H9 (cell line): ENCODE measurements at regions not wholly inside any gene's neighbourhood (a gene's known extent, or its start where the extent isn't known, plus 50 kb on each side); places are given as distances from the start of the nearest gene placed in this dataset.

Experiments
- DNase-seq: peaks from one replicate; pipeline ENCODE4 v3.0.0-alpha.2; 2017
- H2AFZ ChIP-seq: one replicate; pipeline ENCODE4 v1.6.1; 2013; ENCODE audit warnings: mild to moderate bottlenecking, low read length, control low read depth, moderate library complexity
- H2AK5ac ChIP-seq: 2 replicates; pipeline ENCODE4 v1.6.1; 2013; ENCODE audit warnings: low read length, control low read depth, mixed read lengths; ENCODE audit not compliant: insufficient read length
- H2BK120ac ChIP-seq: one replicate; pipeline ENCODE4 v1.6.1; 2013; ENCODE audit warnings: low read depth, mild to moderate bottlenecking, low read length, control low read depth, inconsistent platforms; ENCODE audit not compliant: poor library complexity, severe bottlenecking
- H2BK12ac ChIP-seq: 2 replicates; pipeline ENCODE4 v1.6.1; 2013; ENCODE audit warnings: low read length, control low read depth, mixed read lengths, low read depth; ENCODE audit not compliant: insufficient read length
- H2BK15ac ChIP-seq: 2 replicates; pipeline ENCODE4 v1.6.1; 2013; ENCODE audit warnings: low read depth, low read length, control low read depth
- H2BK20ac ChIP-seq: one replicate; pipeline ENCODE4 v1.6.1; 2013; ENCODE audit warnings: low read depth, mild to moderate bottlenecking, low read length, control low read depth, inconsistent platforms; ENCODE audit not compliant: poor library complexity, severe bottlenecking
- H2BK5ac ChIP-seq: 2 replicates; pipeline ENCODE4 v1.6.1; 2013; ENCODE audit warnings: low read length, control low read depth, mixed read lengths; ENCODE audit not compliant: insufficient read length
- H3K14ac ChIP-seq: 2 replicates; pipeline ENCODE4 v1.6.1; 2013; ENCODE audit warnings: low read length, control low read depth; ENCODE audit not compliant: insufficient read depth
- H3K18ac ChIP-seq: 2 replicates; pipeline ENCODE4 v1.6.1; 2013; ENCODE audit warnings: low read depth, mild to moderate bottlenecking, mixed read lengths, low read length, control low read depth; ENCODE audit not compliant: insufficient read length
- H3K23ac ChIP-seq: 2 replicates; pipeline ENCODE4 v1.6.1; 2013; ENCODE audit warnings: low read length, control low read depth, mixed read lengths, low read depth; ENCODE audit not compliant: insufficient read length
- H3K23me2 ChIP-seq: 2 replicates; pipeline ENCODE4 v1.6.1; 2013; ENCODE audit warnings: low read depth, mild to moderate bottlenecking, mixed read lengths, low read length, control low read depth; ENCODE audit not compliant: insufficient read length, poor library complexity, severe bottlenecking
- H3K27ac ChIP-seq: 2 replicates; pipeline ENCODE4 v1.5.1; 2013; ENCODE audit warnings: low read length, control low read depth, mixed read lengths, low read depth; ENCODE audit not compliant: insufficient read length
- H3K27me3 ChIP-seq: 2 replicates; pipeline ENCODE4 v1.6.1; 2013; ENCODE audit warnings: low read length, control low read depth, inconsistent platforms; ENCODE audit not compliant: insufficient read depth
- H3K4ac ChIP-seq: 2 replicates; pipeline ENCODE4 v1.6.1; 2013; ENCODE audit warnings: low read depth, mild to moderate bottlenecking, control low read depth, inconsistent platforms, low read length, moderate library complexity
- H3K4me1 ChIP-seq: 2 replicates; pipeline ENCODE4 v1.6.1; 2013; ENCODE audit warnings: low read length, control low read depth, inconsistent platforms; ENCODE audit not compliant: insufficient read depth
- H3K4me2 ChIP-seq: 2 replicates; pipeline ENCODE4 v1.6.1; 2013; ENCODE audit warnings: low read length, control low read depth, mixed read lengths; ENCODE audit not compliant: insufficient read length, insufficient read depth
- H3K56ac ChIP-seq: 2 replicates; pipeline ENCODE4 v1.6.1; 2013; ENCODE audit warnings: low read depth, mild to moderate bottlenecking, mixed read lengths, low read length, control low read depth; ENCODE audit not compliant: insufficient read length
- H3K79me1 ChIP-seq: 2 replicates; pipeline ENCODE4 v1.6.1; 2013; ENCODE audit warnings: low read depth, mild to moderate bottlenecking, moderate library complexity, low read length, control low read depth, inconsistent platforms; ENCODE audit not compliant: insufficient read depth, poor library complexity, severe bottlenecking
- H3K79me2 ChIP-seq: 2 replicates; pipeline ENCODE4 v1.6.1; 2013; ENCODE audit warnings: low read length, control low read depth, inconsistent platforms; ENCODE audit not compliant: insufficient read depth
- H3K9ac ChIP-seq: 2 replicates; pipeline ENCODE4 v1.6.1; 2013; ENCODE audit warnings: low read length, control low read depth, mixed read lengths; ENCODE audit not compliant: insufficient read length; ENCODE audit errors: extremely low read depth
- H3K9me3 ChIP-seq: one replicate; pipeline ENCODE4 v1.6.1; 2013; ENCODE audit warnings: low read depth, low read length, inconsistent platforms; ENCODE audit not compliant: control insufficient read depth
- H3T11ph ChIP-seq: one replicate; pipeline ENCODE4 v1.6.1; 2013; ENCODE audit warnings: mild to moderate bottlenecking, low read length, control low read depth, inconsistent platforms
- H4K20me1 ChIP-seq: one replicate; pipeline ENCODE4 v1.6.1; 2013; ENCODE audit not compliant: control insufficient read depth, insufficient read length, insufficient read depth
- H4K5ac ChIP-seq: 2 replicates; pipeline ENCODE4 v1.6.1; 2013; ENCODE audit warnings: low read depth, mild to moderate bottlenecking, mixed read lengths, low read length, control low read depth; ENCODE audit not compliant: insufficient read length
- H4K8ac ChIP-seq: replicated peaks from 2 replicates; pipeline ENCODE4 v1.6.1; 2013; ENCODE audit warnings: low read length, control low read depth, mixed read lengths, low read depth; ENCODE audit not compliant: insufficient read length
- H4K91ac ChIP-seq: 2 replicates; pipeline ENCODE4 v1.6.1; 2013; ENCODE audit warnings: low read depth, mild to moderate bottlenecking, moderate library complexity, mixed read lengths, low read length, control low read depth; ENCODE audit not compliant: insufficient read length
- H3K27ac Mint-ChIP-seq, 3 experiments: 2 replicates in 2 of 3; 3 replicates in 1 of 3; pipeline ENCODE4 v1.8.0; 2020 to 2021; ENCODE audit warnings: mixed read lengths in 3 of 3, mild to moderate bottlenecking in 1 of 3, moderate library complexity in 1 of 3
- H3K27me3 Mint-ChIP-seq: 2 replicates; pipeline ENCODE4 v1.8.0; 2021; ENCODE audit warnings: low read depth, mild to moderate bottlenecking, moderate library complexity, mixed read lengths
- H3K36me3 Mint-ChIP-seq, 3 experiments: 2 replicates in 2 of 3; 3 replicates in 1 of 3; pipeline ENCODE4 v1.8.0; 2020 to 2021; ENCODE audit warnings: low read depth in 3 of 3, mixed read lengths in 3 of 3; ENCODE audit not compliant: insufficient read depth in 1 of 3
- H3K4me1 Mint-ChIP-seq, 2 experiments: 2 replicates each; pipeline ENCODE4 v1.8.0; 2020; ENCODE audit warnings: mixed read lengths in 2 of 2
- H3K4me3 Mint-ChIP-seq, 2 experiments: 2 replicates in 1 of 2; 3 replicates in 1 of 2; pipeline ENCODE4 v1.8.0; 2020 to 2021; ENCODE audit warnings: mild to moderate bottlenecking in 2 of 2, mixed read lengths in 2 of 2, moderate library complexity in 1 of 2
- H3K9me3 Mint-ChIP-seq, 2 experiments: 2 replicates in 1 of 2; 3 replicates in 1 of 2; pipeline ENCODE4 v1.8.0; 2020; ENCODE audit warnings: mild to moderate bottlenecking in 2 of 2, mixed read lengths in 2 of 2, moderate library complexity in 1 of 2
- CTCF ChIP-seq: fragments of 200-600 bp; sonication (generic); conservative IDR thresholded peaks from 3 replicates; pipeline ENCODE4 v1.8.0; 2021; ENCODE audit warnings: antibody characterized with exemption, mild to moderate bottlenecking
- WGBS: extraction: QIAGEN DNeasy Blood & Tissue Kit; methylation state at CpG from one replicate; pipeline ENCODE4 v1.1.7; 2013; ENCODE audit warnings: missing lambda C conversion rate, low lambda C conversion rate, mixed read lengths; ENCODE audit not compliant: insufficient read length; ENCODE audit errors: extremely low coverage; 5-methylcytosine and 5-hydroxymethylcytosine counted together

- no CpG with 5 or more reads among the region's 18 CpGs for WGBS
- Histone ChIP-seq H3K27ac (no peak overlapping the region), H3K9ac (no peak overlapping the region), H3K14ac (no peak overlapping the region), H4K8ac (no peak overlapping the region), H3K9me3 (peaks cover 68% of the 10 kb centered on the region), H4K91ac (no peak overlapping the region), H2BK120ac (no peak overlapping the region), H2AFZ (no peak overlapping the region), H3K4ac (no peak overlapping the region), H2BK20ac (no peak overlapping the region), H3T11ph (no peak overlapping the region), H4K20me1 (no peaks in the 10 kb centered on the region), H3K4me1 (no peaks in the 10 kb centered on the region), H3K79me1 (no peaks in the 10 kb centered on the region), H3K23ac (no peak overlapping the region), H3K79me2 (no peaks in the 10 kb centered on the region), H4K5ac (no peak overlapping the region), H3K27me3 (no peaks in the 10 kb centered on the region), H2BK12ac (no peak overlapping the region), H2AK5ac (no peak overlapping the region), H3K4me2 (no peak overlapping the region), H2BK15ac (no peak overlapping the region), H2BK5ac (no peak overlapping the region), H3K18ac (no peak overlapping the region), H3K23me2 (no peaks in the 10 kb centered on the region), H3K56ac (no peak overlapping the region)
- Mint-ChIP-seq H3K27ac (no peak overlapping the region), H3K36me3 (peaks cover 4 to 18% (median 9%) of the 10 kb centered on the region in 3 experiments; a peak in 5 of 7 replicates), H3K27me3 (peaks cover 4% of the 10 kb centered on the region), H3K4me3 (no peak overlapping the region), H3K4me1 (no peaks in the 10 kb centered on the region), H3K9me3 (peaks cover 71 to 86% of the 10 kb centered on the region in 2 experiments)
- TF ChIP-seq CTCF, result no peak
- DNase-seq, result no peak
Measured at GRCh38 chr14:105890474-105891220, 364.3 kb downstream of the TMEM121 start.
